Pancreas (tissue), 10 donors: ENCODE measurements at regions not wholly inside any gene's neighbourhood (a gene's known extent, or its start where the extent isn't known, plus 50 kb on each side); places are given as distances from the start of the nearest gene placed in this dataset.

Experiments used
- ATAC-seq, 4 donors: fragments of 200-7000 bp; cut with Tn5 transposase; one replicate each; pipeline versions ENCODE4 v1.8.0 to v1.9.1; 2020; ENCODE audit warnings: mild to moderate bottlenecking in 4 of 4, moderate library complexity in 4 of 4
- DNase-seq, 6 donors: peaks; one replicate each; pipeline ENCODE4 v3.0.0-alpha.2; 2020
- FAIRE-seq: peaks from 2 replicates; lab custom pipeline; 2012; peaks lifted over from hg19 to GRCh38; lab: Jason Lieb, UNC
- H3K27ac ChIP-seq, 4 donors: fragments of 200-600 bp; sonication (generic); 1 replicate in 3 of 4; 2 replicates in 1 of 4; pipeline versions ENCODE4 v1.5.0 to v1.8.0; 2020
- H3K27me3 ChIP-seq, 4 donors: fragments of 200-600 bp; one replicate each; pipeline ENCODE4 v1.8.0; 2021
- H3K36me3 ChIP-seq, 3 donors: fragments of 200-600 bp; sonication (generic) in 1 of 3; one replicate each; pipeline versions ENCODE4 v1.5.0 to v1.8.0; 2020 to 2021
- H3K4me1 ChIP-seq, 3 donors: fragments of 200-600 bp; one replicate each; pipeline ENCODE4 v1.8.0; 2021
- H3K4me3 ChIP-seq, 4 donors: fragments of 200-600 bp; sonication (generic) in 2 of 4; one replicate each; pipeline versions ENCODE4 v1.5.0 to v1.8.0; 2020 to 2021
- H3K9me3 ChIP-seq, 4 donors: fragments of 200-600 bp; one replicate each; pipeline ENCODE4 v1.8.0; 2021
- WGBS, 2 donors: extraction: QIAGEN DNeasy Blood & Tissue Kit; methylation state at CpG; one replicate each; pipeline ENCODE4 v1.1.7; 2013; 5-methylcytosine and 5-hydroxymethylcytosine counted together
- intact Hi-C, 3 donors: fragments of 100-400 bp; cut with DNase I; formaldehyde crosslinking; loops; one replicate each; pipeline versions ENCODE4 v1.11.1 to v1.14.2; 2022
- TF ChIP-seq, protein P1 (sequence below), 4 donors: fragments of 200-600 bp; sonication (generic) in 3 of 4; IDR thresholded peaks; one replicate each; pipeline versions ENCODE4 v1.5.0 to v1.8.0; 2021; ENCODE audit warnings: antibody characterized with exemption in 4 of 4
- donor health status: healthy with polysubstance abuse.
- donor health status: DM: no; HTN: no; CAD: no; lungs with moderate emphysema.
- donor health status: DM: no; HTN: no; CAD: no.
- donor health status: control.
- donor health status: control.
- donor health status: Bipolar disorder and iron deficiency.
- donor health status: DM: yes; HTN: yes; CAD: no.
- donor health status: DM: no; HTN: no; CAD: no.
- donor health status: DM: no; HTN: no; CAD: no.
- donor health status: DM: yes; HTN: yes; CAD: no.

DNA sequence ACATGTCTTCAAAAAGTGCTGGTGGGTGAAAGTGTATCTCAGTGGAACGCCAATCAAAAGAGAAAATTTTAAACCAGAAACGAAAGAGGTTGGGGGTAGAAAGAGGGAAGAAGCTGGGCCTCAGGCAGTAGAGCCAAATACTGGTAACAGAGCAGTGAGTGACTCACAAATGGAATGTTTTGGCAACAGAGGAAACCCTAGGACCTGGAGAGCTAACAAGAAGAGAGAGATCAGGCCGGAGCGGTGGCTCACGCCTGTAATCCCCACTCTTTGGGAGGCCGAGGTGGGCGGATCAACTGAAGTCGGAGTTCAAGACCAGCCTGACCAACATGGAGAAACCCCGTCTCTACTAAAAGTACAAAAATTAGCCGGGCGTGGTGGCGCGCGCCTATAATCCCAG is 450.8 kb upstream of the NAALADL2 start:
- intact Hi-C loops = no loop called here
- Histone ChIP-seq H3K9me3 (no peaks in the 10 kb centered on the region), H3K4me1 (no peaks in the 10 kb centered on the region), H3K27me3 (no peaks in the 10 kb centered on the region), H3K27ac (no peak overlapping the region), H3K4me3 (no peak overlapping the region), H3K36me3 (no peaks in the 10 kb centered on the region)
- DNase-seq = no peak
- ATAC-seq = no peak
- 80 to 83% methylated on average over 14 of the region's 14 CpGs for WGBS, 2 donors
- FAIRE-seq = no peak
- TF ChIP-seq, protein P1, sequence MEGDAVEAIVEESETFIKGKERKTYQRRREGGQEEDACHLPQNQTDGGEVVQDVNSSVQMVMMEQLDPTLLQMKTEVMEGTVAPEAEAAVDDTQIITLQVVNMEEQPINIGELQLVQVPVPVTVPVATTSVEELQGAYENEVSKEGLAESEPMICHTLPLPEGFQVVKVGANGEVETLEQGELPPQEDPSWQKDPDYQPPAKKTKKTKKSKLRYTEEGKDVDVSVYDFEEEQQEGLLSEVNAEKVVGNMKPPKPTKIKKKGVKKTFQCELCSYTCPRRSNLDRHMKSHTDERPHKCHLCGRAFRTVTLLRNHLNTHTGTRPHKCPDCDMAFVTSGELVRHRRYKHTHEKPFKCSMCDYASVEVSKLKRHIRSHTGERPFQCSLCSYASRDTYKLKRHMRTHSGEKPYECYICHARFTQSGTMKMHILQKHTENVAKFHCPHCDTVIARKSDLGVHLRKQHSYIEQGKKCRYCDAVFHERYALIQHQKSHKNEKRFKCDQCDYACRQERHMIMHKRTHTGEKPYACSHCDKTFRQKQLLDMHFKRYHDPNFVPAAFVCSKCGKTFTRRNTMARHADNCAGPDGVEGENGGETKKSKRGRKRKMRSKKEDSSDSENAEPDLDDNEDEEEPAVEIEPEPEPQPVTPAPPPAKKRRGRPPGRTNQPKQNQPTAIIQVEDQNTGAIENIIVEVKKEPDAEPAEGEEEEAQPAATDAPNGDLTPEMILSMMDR (IDR thresholded peaks at IDR 0.05) = no peak

DNA sequence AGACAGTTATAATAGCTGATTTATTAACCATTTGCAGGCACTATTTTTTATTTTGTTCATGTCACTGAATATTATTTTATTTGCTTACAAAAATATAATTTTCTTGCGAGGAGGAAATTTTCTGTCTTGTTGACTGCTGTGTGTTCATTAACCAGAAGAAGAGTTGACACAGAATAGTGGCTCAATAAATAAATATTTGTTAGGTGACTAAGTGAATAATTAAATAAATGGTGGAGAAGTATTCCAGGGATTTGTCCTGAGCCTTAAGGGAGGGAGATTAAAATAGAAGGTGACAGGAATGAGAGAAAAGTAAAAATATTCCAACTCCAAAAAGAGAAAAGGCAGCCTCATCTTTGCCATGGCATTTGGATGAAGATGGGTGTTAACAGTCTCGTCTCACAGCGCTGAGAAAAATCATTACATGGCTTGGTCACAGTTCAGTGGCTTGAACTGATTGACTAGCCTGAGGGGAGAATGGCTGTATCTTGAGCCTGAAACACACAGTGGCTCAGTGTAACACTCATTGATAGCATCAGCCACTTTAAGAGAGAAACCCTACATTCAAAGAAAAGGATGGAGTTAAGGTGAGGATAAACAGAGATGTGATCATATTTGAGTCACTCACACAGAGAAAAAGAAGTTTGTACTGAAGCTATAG is 449.9 kb upstream of the NAALADL2 start:
- ATAC-seq = no peak
- FAIRE-seq = no peak
- Histone ChIP-seq H3K4me3 (no peak overlapping the region), H3K27ac (no peak overlapping the region), H3K9me3 (no peaks in the 10 kb centered on the region), H3K27me3 (no peaks in the 10 kb centered on the region), H3K36me3 (no peaks in the 10 kb centered on the region), H3K4me1 (no peaks in the 10 kb centered on the region)
- no peak for DNase-seq
- TF ChIP-seq, protein P1 (IDR thresholded peaks at IDR 0.05) = no peak
- 25 to 26% methylated on average over 3 of the region's 3 CpGs for WGBS, 2 donors
- intact Hi-C loops = no loop called here

DNA sequence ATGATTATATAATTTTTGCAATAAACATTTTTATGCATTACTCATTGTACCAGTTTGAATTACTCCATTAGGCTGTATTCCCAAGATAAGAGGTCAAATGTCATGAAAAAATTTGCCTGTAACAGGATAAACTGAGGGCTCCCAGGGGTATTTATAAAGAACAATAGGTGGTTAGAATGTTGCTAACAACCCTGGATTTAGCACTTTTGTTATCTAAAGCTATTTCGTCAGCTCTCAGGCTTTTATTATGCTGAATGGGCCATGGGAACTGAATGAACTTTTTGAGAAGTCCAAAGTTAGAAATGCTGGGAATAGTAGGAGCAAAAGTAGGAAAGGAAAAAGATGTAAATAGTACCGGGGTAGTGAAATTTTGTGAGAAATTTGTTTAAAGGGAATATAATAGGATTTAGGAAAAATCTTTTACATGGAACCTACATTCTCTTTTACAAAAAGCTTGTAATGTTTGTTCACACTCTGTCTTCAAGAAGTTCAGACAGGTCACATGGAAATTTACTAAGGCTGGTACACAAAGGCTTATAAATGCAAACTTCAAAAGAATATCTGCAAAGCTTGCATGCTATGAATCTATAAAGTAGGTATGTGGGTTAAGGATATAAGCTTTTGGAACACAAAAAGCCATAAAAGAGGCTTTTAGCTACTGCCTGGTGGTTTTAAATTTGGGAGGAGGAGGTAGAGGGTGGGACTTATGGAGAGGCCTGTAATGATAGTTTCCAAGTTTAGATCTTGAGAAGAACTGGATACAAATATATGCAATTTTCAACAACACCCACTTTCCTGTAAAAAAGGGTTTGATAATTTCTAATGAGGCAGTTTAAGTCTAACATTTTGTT is 445.8 kb upstream of the NAALADL2 start:
- no peak for FAIRE-seq
- no peaks in the 10 kb centered on the region for H3K4me1 ChIP-seq
- no peak overlapping the region for H3K27ac ChIP-seq
- DNase-seq = no peak
- H3K4me3 ChIP-seq = no peak overlapping the region
- no peaks in the 10 kb centered on the region for H3K27me3 ChIP-seq
- TF ChIP-seq, protein P1 (IDR thresholded peaks at IDR 0.05) = no peak
- 58 to 63% methylated on average over 2 of the region's 2 CpGs for WGBS, 2 donors
- no peak for ATAC-seq
- H3K9me3 ChIP-seq = no peaks in the 10 kb centered on the region
- intact Hi-C loops = no loop called here
- no peaks in the 10 kb centered on the region for H3K36me3 ChIP-seq

DNA sequence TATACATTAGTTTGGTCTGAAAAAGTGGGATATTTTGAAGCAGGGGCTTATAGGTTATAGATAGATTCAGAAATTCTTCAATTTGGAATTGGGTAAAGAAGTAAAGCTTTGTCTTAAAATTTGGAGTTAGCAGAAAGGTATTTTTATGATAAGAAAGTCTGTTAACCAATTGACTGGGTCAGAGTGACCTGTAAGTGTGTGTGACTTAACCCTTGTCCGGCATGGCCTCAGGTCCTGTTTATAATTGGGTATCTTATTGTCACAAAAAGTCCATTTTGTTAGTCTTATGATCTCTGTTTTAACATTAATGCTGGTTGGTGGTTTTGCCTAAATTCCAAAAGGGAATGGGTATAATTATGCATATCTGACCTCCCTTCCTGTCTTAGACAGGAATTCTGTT is 444.2 kb upstream of the NAALADL2 start:
- Histone ChIP-seq H3K9me3 (no peaks in the 10 kb centered on the region), H3K27me3 (no peaks in the 10 kb centered on the region), H3K36me3 (no peaks in the 10 kb centered on the region), H3K4me1 (no peaks in the 10 kb centered on the region), H3K4me3 (no peak overlapping the region), H3K27ac (no peak overlapping the region)
- 85 to 87% methylated on average over 1 of the region's 1 CpG for WGBS, 2 donors
- FAIRE-seq (no peak), ATAC-seq (no peak), DNase-seq (no peak)
- TF ChIP-seq, protein P1 (IDR thresholded peaks at IDR 0.05) = no peak
- intact Hi-C loops = no loop called here

DNA sequence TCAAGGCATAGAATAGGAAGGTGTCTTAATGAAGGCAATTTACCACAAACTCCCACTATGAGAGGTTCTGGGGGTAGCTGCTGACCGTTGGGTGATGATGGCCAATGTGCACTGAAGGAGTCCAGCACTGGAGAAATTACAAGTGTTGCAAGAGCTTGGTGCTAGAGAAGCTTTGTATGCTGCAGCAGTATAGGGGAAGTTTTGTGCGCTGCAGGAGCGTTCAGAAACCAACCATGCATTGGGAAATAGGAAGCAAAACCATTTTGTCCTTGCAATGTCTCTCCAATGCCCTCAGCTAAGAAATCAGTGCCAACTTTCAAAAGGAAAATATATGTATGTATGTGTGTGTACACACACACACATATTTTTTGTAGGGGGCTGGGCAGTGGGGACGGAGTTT is 441.6 kb upstream of the NAALADL2 start:
- no peak overlapping the region for H3K4me3 ChIP-seq
- TF ChIP-seq, protein P1 (IDR thresholded peaks at IDR 0.05) = no peak
- FAIRE-seq = no peak

More for the DNA sequence above, 441.6 kb upstream of the NAALADL2 start:
- intact Hi-C loops = no loop called here
- Histone ChIP-seq H3K4me1 (no peaks in the 10 kb centered on the region), H3K36me3 (no peaks in the 10 kb centered on the region), H3K27ac (no peak overlapping the region), H3K9me3 (no peaks in the 10 kb centered on the region), H3K27me3 (no peaks in the 10 kb centered on the region)
- DNase-seq (no peak), ATAC-seq (no peak)
- WGBS, 2 donors = 75 to 78% methylated on average over 4 of the region's 4 CpGs
